ENCODE measurements at regions not wholly inside any gene's neighbourhood (a gene's known extent, or its start where the extent isn't known, plus 50 kb on each side); places are given as distances from the start of the nearest gene placed in this dataset.
A peak's percentile ranks its signal among the peaks of the same experiment; 100 is the strongest.

GRCh38 chr7:85554236-85555178 lies 367.7 kb upstream of the SEMA3D start:
- DNase-seq: peak; percentile 15

DNA sequence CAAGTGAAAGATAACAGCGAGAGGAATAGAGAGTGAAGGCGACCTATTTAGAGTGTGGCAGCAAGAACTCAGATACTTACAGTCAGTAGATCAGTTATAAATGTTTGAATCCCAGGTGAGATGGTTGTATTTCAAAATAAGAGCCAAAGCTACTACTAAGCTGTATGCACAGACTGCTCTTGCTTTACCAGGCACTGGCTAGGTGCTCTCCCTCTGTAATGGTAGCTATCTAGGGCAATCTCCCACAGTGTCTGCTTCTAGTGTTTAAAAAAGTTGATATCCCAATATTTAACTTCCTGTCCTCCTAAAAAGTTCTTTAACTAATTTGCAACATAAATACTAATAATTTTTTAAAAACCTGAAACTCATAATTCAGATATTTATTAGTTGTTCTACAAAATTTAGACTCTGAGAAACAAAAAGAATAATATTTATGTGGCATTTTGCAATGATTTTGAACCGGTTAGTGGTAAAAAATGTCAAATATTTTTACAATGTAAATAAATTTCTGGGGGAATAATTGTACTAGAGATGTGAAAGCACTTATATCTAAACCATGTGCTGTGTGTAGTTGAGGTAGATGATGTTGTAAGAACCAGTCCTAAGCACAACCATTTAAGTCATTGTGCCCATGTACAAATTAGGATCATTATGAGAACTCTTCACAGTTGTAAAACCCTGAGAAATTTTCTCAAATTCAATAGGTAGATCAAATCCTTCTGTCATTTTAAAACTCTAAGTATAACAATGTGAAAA lies 349.3 kb upstream of the SEMA3D start:
- no peak for DNase-seq

- no peak for DNase-seq
Observed at GRCh38 chr7:85529831-85530230, 343.0 kb upstream of the SEMA3D start.

- no peak for DNase-seq
Observed at GRCh38 chr7:85529201-85529600, 342.3 kb upstream of the SEMA3D start.

DNA sequence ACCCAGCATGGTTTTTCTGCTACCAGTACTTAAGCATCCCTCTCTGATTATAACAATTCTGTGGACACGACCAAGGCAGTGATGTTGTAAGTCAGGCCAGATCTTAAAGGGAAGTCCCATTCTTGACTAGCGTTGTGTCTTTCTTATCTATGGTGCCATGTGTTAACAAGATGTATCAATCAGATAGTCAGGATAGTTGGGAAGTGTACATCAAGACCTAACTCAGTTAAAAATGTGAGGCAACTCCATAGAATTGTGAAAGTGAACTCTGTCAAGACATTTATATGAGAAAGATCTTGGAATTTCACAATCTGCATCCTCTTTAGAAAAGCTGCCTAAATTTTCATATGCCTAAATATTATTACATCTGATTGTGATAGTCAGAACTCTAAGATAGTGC lies 341.7 kb upstream of the SEMA3D start:
- DNase-seq: no peak

DNA sequence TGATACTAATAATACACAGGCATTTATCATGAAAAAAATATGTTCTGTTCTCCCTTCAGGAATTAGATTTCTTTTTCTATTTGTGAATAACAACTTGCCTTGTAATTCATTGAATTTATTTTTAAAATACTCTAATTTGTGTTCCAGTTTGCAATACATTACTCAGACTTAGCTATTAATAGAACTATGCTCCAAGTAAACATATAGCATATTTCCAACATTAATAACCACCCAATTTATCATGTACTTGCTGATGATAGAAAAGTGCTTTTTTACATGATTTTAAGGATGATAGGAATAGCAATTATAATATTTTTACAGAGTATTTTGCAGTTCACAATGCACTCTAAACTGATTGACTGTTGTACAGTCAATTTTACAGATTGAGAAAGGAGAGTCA lies 338.8 kb upstream of the SEMA3D start:
- no peak for DNase-seq

GRCh38 chr7:85522070-85522469 lies 335.2 kb upstream of the SEMA3D start:
- DNase-seq: no peak

DNA sequence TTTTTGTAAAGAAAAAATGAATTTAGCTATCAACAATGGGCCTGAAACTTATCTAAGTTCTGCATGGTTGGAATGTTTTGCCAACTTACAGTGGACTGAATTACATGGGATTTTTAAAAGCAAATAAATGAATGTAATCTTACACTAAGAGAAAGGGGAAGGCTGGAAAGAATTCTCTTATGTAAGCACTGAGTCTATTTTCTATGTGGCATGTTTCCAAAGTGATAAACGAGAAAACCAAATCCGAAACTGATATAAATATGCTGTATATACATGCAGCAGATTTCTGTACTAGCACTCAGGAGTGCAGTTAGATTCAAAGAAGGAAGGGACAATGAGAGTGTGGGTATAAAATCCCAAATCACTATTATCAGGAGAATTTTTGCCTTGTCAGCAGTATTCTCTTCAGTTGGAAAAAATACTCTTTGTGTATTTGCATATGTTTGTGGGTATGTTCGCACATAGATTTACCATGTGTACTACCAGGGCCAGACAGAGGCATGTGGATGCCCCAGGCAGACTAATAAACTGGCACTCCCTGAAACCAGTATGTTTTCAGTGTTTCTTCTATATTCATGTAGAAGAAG lies 334.3 kb upstream of the SEMA3D start:
- no peak for DNase-seq

DNA sequence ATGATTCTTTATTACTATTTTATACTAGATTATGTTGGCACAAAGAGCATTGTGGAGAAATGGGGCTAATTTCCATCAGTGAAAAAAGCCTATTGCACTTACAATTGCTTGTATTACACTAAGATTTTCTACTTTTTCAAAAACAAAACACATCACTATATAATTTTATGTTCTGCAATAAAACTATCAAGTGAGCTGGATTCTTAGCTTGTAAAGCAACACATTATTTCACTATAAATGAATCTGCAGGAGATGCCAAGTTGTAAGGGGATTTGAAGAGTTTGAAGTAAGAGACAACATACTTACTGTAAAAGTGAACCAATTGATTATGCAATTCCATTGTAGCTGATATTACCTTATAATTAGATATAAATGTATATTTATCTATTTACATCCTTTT lies 333.3 kb upstream of the SEMA3D start:
- DNase-seq: no peak

- no peak for DNase-seq
Observed at GRCh38 chr7:85516675-85517074, 329.8 kb upstream of the SEMA3D start.

DNA sequence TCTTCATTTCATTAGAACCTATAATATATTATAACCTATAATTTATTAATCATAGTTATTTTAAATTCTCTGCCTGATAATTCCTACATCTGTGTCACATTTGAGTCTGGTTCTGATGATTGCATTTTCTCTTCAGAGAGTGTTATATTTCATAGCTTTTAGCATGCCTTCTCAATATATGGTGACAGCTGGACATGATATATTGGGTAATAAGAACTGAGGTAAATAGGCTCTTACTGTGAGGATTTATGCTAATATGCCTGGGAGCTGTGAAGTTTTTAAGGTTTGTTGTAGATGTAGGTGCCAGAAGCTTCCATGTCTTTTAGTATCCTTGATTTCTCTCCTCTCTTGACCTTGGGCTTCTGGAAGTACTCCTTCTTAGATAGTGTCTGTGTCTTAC lies 325.9 kb upstream of the SEMA3D start:
- no peak for DNase-seq

- DNase-seq: no peak
Observed at GRCh38 chr7:85510287-85510686, 323.4 kb upstream of the SEMA3D start.

GRCh38 chr7:85509476-85509875 lies 322.6 kb upstream of the SEMA3D start:
- DNase-seq: no peak

DNA sequence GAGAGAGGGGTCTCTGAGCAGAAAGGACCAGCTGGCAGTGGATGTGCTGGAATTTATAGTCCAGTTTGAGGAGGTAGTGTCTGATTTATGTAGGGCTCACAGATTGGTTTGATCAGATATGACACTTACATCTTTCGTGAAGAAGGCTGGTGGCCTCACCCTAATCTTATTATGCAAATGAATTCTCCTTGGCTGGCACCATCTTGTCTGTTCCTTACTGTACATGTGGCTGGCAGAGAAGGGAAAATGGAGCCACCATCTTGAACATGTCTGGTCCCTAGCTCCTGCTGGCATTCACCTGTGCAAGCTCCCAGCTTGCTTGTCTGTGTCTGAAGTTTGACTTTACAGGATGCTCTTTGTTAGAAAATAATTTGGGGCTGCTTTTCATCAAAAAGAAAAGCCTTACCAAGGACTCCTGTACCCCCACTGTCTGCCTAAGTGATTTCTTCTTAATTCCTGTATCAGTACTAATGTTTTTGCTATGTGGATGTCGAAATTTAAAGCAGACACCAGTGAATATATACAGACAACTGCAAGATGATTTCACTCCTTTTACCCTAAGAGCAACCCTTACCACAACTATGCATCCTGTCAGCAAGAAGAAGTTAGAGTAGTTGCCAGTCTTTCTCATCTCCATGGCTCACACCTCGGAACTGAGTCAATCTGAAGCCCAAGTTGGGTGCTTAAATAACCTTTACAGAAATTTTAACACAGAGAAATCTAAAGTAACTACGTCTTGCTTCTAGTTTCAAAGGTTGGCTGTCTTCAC lies 322.0 kb upstream of the SEMA3D start:
- no peak for DNase-seq

DNA sequence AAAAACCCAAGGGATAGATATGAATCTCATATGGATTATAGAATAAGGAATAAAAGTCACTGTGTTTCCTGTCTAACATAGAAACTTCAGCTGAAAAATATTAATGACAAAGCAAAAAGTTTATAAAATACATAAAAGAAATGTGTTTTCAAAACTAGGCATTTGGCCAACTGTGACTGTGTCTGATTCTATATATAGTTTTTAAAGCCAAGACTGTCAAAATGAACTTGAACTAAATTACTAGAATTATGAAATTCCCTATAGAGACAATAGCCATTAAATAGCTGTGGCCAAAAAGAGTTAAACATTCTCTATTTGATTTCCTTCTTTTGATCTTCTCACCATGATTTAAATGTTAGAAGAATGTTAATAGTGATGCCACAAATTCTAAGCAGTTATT lies 311.2 kb upstream of the SEMA3D start:
- no peak for DNase-seq

DNA sequence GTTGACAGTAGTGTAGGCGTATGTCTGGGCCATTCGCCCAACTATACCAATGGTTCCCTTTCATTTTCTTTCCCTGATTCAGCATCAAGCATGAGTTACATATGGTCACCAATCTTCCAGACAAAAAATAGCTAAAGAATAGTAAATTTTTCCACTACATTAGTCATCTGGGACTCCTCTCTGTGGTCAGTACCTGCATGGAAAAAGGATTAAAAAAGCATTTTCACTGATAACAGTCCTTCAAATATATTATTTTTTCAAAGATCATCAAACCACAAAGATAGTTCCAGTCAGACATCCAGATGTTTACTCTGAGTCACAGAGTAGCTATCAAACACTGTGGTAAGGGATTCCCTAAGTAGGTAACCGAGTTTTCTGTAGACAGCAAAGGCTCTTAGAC lies 302.6 kb upstream of the SEMA3D start:
- no peak for DNase-seq

DNA sequence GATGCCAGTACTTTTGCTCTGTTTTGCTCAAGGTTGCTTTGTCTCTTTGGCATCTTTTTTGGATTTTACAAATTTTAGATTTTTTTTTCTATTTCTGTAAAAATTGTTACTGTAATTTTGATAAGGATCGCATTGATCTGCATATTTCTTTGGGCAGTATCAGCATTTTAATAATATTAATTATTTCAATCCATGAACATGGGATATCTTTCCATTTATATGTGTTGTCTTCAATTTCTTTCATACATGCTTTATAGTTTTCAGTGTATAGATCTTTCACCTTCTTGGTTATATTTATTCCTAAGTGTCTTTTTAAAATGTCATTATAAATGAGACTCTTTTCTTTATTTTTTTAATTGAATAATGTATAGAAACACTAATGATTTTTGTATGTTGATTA lies 301.6 kb upstream of the SEMA3D start:
- no peak for DNase-seq

DNA sequence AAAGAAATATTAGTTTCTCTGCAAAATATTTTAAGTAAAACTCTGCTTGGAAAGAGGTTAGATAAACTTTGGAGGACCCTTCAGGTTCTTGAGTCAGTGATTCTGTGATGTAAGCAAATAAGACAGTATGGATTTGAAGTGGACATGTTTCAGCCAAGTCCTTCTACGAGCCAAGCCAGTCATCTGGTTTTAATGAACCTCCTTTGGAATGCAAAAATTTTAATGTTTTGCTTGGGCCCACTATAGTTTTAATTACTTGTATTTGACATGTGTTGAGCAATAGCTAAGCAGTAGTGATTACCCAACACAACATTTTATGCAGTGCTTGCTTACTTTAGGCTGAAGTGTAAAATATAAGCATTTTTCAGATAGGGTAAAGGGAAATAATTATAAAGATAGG lies 296.3 kb upstream of the SEMA3D start:
- no peak for DNase-seq

- no peak for DNase-seq
Observed at GRCh38 chr7:85480666-85481065, 293.8 kb upstream of the SEMA3D start.

DNA sequence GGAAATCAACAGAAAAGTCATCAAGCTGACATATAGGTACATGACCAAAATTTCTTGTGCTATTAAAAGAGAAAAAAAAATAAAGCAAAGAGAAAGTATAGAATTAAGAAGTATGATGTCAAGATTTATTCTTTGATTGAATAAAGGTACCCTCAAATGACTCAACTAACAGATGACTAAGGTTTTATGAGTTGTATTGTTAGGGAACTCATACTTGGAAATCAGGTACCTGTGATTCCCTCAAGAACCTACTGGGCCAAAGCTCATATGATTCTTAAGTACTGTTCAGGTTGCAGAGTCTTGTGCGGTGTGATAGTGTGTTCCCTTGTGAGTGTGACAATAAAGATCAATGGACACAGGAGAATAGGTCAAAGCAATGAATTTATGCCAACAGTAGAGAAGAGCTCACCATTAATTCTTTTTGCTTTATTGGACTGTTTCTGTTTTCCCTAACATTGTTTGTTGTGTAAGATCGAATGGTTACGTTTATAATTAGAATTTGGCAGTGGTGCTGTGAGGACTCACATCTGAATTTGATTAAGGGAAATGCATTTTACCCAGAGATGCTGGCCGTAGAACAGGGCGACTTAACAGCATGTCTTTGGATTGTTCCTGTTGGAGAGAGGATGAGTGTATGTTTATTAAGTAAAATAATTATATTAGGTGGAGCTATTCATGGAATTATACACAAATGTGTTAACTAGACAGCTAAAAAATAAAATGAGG lies 293.2 kb upstream of the SEMA3D start:
- DNase-seq: no peak

GRCh38 chr7:85478530-85478929 lies 291.7 kb upstream of the SEMA3D start:
- no peak for DNase-seq

- DNase-seq: no peak
Observed at GRCh38 chr7:85475476-85475875, 288.6 kb upstream of the SEMA3D start.
